Breast epithelium (tissue), 4 donors: ENCODE measurements at regions not wholly inside any gene's neighbourhood (a gene's known extent, or its start where the extent isn't known, plus 50 kb on each side); places are given as distances from the start of the nearest gene placed in this dataset.

Experiments
- DNase-seq, 2 donors: peaks; one replicate each; pipeline ENCODE4 v3.0.0-alpha.2; 2019; ENCODE audit warnings: low spot score in 2 of 2
- H3K27ac ChIP-seq, 2 donors: fragments of 200-600 bp; sonication (generic) in 1 of 2; one replicate each; pipeline ENCODE4 v1.5.1; 2016 to 2019; ENCODE audit warnings: mild to moderate bottlenecking in 1 of 2
- H3K27me3 ChIP-seq, 2 donors: fragments of 200-600 bp; sonication (generic) in 1 of 2; one replicate each; pipeline versions ENCODE4 v1.5.1 to v1.6.0; 2017 to 2019; ENCODE audit warnings: control low read depth in 1 of 2, mild to moderate bottlenecking in 1 of 2
- H3K36me3 ChIP-seq: fragments of 200-600 bp; one replicate; pipeline ENCODE4 v1.5.1; 2019
- H3K4me1 ChIP-seq, 2 donors: fragments of 200-600 bp; sonication (generic); one replicate each; pipeline ENCODE4 v1.5.1; 2016 to 2019; ENCODE audit warnings: control low read depth in 1 of 2
- H3K4me3 ChIP-seq, 3 donors: fragments of 200-600 bp; sonication (generic); 1 replicate in 2 of 3; 2 replicates in 1 of 3; pipeline ENCODE4 v1.5.1; 2016 to 2019; ENCODE audit warnings: mild to moderate bottlenecking in 3 of 3, moderate library complexity in 2 of 3
- H3K9me3 ChIP-seq, 2 donors: fragments of 200-600 bp; sonication (generic) in 1 of 2; one replicate each; pipeline ENCODE4 v1.5.1; 2016 to 2019; ENCODE audit warnings: control low read depth in 1 of 2
- POLR2A ChIP-seq: fragments of 450-650 bp; IDR thresholded peaks from one replicate; pipeline ENCODE4 v1.6.1; 2016; ENCODE audit warnings: antibody characterized with exemption, mild to moderate bottlenecking, moderate library complexity
- POLR2AphosphoS5 ChIP-seq, 3 donors: sonication (generic); formaldehyde crosslinking; IDR thresholded peaks; one replicate each; pipeline ENCODE4 v1.6.1; 2017; ENCODE audit warnings: antibody characterized with exemption in 3 of 3
- intact Hi-C: fragments of 100-400 bp; cut with DNase I; formaldehyde crosslinking; loops from one replicate; pipeline ENCODE4 v1.15.1; 2023; ENCODE audit warnings: low total_unique reads
- TF ChIP-seq, protein P1 (sequence below), 3 donors: fragments of 450-650 bp; IDR thresholded peaks; one replicate each; pipeline ENCODE4 v1.5.1; 2016 to 2017; ENCODE audit warnings: antibody characterized with exemption in 3 of 3, mild to moderate bottlenecking in 3 of 3, moderate library complexity in 3 of 3

DNA sequence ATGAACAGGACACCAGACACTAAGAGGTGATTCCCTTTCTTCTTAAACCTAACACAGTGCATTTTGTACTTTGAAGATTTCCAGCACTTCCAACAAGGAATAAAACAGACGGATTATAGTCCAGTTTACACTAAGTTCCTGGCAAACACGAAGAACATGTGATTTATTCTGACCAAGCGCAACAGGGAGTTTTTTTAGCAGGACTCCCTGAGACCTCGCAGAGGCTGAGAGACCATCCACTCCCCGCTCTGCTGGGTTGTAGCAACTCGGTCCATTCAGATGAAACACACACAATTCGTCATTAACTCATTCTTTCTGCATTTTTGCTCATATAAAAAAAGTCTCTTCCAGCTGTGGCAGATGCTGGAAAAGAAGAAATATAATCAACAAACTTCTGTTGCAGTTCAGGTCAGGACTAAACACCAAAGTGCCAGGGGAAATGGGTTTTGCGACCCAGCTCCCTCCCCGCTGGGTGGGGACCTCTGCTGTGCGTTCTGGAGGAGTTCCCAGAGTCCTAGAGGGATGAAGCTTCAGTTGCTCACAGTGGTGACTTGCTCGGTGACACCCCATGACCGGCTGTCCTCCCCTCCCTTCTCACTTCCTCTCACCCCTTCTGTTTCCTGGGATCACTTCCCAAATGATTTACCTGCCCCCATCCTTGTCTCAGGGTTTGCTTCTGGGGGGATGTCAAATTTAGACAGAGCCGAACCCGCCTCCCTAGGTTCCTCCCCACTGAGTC, 52.5 kb downstream of the KCNF1 start:
- peaks cover 0 to 13% of the 10 kb centered on the region in 2 donors for H3K27me3 ChIP-seq
- DNase-seq, result no peak
- TF ChIP-seq, protein P1, sequence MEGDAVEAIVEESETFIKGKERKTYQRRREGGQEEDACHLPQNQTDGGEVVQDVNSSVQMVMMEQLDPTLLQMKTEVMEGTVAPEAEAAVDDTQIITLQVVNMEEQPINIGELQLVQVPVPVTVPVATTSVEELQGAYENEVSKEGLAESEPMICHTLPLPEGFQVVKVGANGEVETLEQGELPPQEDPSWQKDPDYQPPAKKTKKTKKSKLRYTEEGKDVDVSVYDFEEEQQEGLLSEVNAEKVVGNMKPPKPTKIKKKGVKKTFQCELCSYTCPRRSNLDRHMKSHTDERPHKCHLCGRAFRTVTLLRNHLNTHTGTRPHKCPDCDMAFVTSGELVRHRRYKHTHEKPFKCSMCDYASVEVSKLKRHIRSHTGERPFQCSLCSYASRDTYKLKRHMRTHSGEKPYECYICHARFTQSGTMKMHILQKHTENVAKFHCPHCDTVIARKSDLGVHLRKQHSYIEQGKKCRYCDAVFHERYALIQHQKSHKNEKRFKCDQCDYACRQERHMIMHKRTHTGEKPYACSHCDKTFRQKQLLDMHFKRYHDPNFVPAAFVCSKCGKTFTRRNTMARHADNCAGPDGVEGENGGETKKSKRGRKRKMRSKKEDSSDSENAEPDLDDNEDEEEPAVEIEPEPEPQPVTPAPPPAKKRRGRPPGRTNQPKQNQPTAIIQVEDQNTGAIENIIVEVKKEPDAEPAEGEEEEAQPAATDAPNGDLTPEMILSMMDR (IDR thresholded peaks at IDR 0.05), result no peak
- TF ChIP-seq POLR2A, result no peak
- TF ChIP-seq POLR2AphosphoS5 (IDR thresholded peaks at IDR 0.05), result no peak
- H3K9me3 ChIP-seq, result no peaks in the 10 kb centered on the region
- no peak overlapping the region for H3K27ac ChIP-seq
- intact Hi-C loops, result no loop called here
- no peak overlapping the region for H3K4me3 ChIP-seq
- H3K4me1 ChIP-seq, result no peaks in the 10 kb centered on the region
- H3K36me3 ChIP-seq, result no peaks in the 10 kb centered on the region

DNA sequence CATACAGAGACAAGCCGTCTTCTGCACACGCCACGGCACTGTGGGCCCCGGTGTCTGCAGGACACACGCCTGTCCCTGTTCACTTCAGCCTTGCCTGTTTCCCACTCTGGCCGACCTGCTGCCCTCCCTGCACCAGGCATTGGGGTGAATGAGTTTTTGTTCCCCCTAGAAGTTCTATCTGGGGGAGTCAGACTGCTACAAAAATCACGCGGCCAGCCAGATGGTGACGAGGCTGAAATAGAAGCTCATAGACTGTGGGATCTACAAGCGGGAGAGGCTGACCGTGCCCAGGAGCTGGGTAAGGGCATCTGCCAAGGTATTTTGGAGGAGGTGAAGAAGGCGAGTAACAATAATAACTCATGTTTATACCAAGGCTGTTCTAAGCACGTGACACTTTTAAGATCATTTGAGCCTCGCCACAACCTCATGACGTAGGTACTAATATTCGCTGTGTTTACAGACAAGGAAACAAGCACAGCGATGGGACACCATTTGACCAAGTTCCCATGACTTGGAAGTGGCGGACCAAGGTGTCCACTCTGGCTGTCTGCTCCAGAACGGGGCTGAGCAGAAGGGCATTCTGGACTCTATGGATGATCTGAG, 53.6 kb downstream of the KCNF1 start:
- Histone ChIP-seq H3K4me1 (no peaks in the 10 kb centered on the region), H3K27me3 (peaks cover 0 to 13% of the 10 kb centered on the region in 2 donors), H3K36me3 (no peaks in the 10 kb centered on the region), H3K4me3 (no peak overlapping the region), H3K9me3 (no peaks in the 10 kb centered on the region), H3K27ac (no peak overlapping the region)
- intact Hi-C loops, result no loop called here
- no peak for TF ChIP-seq POLR2AphosphoS5 (IDR thresholded peaks at IDR 0.05)
- TF ChIP-seq POLR2A, result no peak
- no peak for DNase-seq

DNA sequence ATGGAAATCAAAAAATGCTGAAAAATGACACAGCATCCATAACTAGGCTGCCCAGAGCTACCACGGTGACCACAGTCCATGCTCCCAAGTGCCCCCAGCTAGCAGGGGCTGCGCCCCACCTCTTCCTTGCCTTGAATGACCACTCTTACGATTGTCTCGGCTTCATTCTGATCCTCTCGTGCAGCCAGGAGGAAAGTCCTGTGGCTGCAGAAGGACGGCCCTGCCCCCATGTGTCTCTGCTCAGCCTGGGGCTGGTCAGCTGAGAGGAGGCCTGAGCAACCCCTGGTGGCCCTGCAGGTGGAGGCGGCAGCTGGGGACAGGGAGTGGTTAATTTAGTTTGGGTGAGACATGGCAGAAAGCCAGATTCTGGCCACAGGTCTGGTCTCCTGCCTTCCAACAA, 54.3 kb downstream of the KCNF1 start:
- intact Hi-C loops, result no loop called here
- H3K36me3 ChIP-seq, result no peaks in the 10 kb centered on the region
- DNase-seq, result no peak

DNA sequence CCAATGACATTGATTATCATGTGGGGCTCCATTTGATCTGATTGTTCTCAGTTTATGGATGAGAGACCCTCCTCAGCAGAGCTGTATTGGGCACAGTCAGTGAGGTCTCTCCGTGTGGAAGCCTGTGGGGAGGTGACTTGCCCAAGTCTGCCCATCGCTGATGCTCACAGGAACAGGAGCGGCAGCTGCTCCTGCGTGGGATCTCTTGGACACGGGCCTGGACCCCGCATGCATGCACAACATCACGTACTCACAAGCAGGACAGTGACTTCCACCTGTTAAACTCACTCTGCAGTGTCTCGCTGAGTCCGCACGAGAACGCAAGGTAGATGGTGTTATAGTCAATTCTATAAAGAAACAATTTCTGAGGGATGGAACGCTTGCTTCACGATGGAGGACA, 55.0 kb downstream of the KCNF1 start:
- Histone ChIP-seq H3K4me3 (no peak overlapping the region), H3K9me3 (no peaks in the 10 kb centered on the region), H3K4me1 (no peaks in the 10 kb centered on the region), H3K36me3 (no peaks in the 10 kb centered on the region), H3K27me3 (peaks cover 0 to 13% of the 10 kb centered on the region in 2 donors), H3K27ac (no peak overlapping the region)
- TF ChIP-seq, protein P1 (IDR thresholded peaks at IDR 0.05), result no peak
- TF ChIP-seq POLR2AphosphoS5 (IDR thresholded peaks at IDR 0.05) (no peak), POLR2A (no peak)
- intact Hi-C loops, result no loop called here
- no peak for DNase-seq

More for the DNA sequence above, 54.3 kb downstream of the KCNF1 start:
- no peaks in the 10 kb centered on the region for H3K4me1 ChIP-seq
- H3K4me3 ChIP-seq, result no peak overlapping the region
- TF ChIP-seq POLR2AphosphoS5 (IDR thresholded peaks at IDR 0.05), result no peak
- TF ChIP-seq POLR2A, result no peak
- TF ChIP-seq, protein P1 (IDR thresholded peaks at IDR 0.05), result no peak
- H3K9me3 ChIP-seq, result no peaks in the 10 kb centered on the region
- peaks cover 0 to 13% of the 10 kb centered on the region in 2 donors for H3K27me3 ChIP-seq
- H3K27ac ChIP-seq, result no peak overlapping the region

DNA sequence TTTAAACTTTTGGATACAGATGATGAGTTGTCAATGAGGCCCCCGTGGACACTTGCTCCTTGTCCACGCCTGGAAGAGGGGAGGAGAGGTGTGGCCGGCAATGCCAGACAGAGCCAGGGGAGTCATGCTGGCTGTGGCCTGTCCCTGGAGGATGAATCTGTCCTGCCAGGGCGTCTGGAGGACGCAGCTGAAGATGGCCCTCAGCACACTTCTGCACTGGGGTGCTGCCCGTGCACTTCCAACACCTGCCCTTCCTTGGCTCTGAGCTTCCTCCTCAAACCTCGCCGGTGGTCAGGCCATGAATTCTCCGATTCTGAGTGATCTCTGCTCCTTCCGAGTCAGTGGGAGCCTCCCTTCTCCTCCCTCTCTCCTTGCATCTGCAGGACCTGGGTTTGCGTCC, 56.4 kb downstream of the KCNF1 start:
- intact Hi-C loops, result no loop called here
- H3K27me3 ChIP-seq, result peaks cover 0 to 13% of the 10 kb centered on the region in 2 donors
- no peak overlapping the region for H3K27ac ChIP-seq
- DNase-seq, result no peak
- H3K36me3 ChIP-seq, result no peaks in the 10 kb centered on the region
- TF ChIP-seq POLR2AphosphoS5 (IDR thresholded peaks at IDR 0.05) (no peak), POLR2A (no peak)
- TF ChIP-seq, protein P1 (IDR thresholded peaks at IDR 0.05), result no peak
- H3K4me1 ChIP-seq, result no peaks in the 10 kb centered on the region
- H3K9me3 ChIP-seq, result no peaks in the 10 kb centered on the region
- no peak overlapping the region for H3K4me3 ChIP-seq
